CD4-positive, alpha-beta T cell treated with Interleukin-21 for 1 hour (primary cell): ENCODE measurements at regions not wholly inside any gene's neighbourhood (a gene's known extent, or its start where the extent isn't known, plus 50 kb on each side); places are given as distances from the start of the nearest gene placed in this dataset.

Experiments
- DNase-seq: peaks from one replicate; pipeline ENCODE4 v3.0.0-alpha.2; 2020

DNA sequence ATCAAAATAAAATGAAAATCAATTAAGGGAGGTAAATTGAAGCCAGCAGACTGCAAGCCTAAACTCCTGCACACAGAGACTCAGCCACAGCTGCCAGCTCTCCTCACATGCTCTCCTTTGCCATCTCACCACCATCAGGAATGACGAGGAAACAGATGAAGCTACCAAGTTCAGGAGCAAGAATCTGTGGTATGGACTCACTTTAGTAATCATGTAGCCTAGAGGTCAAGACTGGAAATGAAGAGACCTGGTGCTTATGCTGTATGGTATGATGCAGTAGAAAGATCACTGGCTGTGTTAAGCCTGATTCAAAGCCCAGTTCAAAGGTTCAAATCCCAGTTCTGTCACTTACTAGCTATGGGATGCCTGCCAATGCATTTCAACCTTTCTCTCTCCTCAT lies 78.9 kb upstream of the CAMK1G start:
- no peak for DNase-seq

DNA sequence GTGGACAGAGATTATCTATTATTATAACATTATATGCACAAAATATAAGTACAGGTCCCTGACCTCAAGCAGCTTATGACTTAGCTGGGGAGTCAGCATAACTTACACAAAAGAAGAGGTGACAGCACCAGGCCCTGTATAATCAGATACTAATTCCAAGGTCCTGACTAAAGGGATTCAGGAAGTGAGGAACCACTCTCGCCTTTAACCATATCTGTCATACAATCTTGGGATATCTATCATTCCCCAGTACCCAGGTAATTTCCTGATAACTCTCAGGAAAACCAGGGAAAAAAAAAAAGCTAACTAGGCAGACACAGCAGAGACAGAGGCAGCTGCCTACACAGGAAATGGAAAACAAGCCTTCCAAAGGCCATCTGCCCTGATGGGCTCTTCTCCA lies 78.5 kb upstream of the CAMK1G start:
- no peak for DNase-seq

DNA sequence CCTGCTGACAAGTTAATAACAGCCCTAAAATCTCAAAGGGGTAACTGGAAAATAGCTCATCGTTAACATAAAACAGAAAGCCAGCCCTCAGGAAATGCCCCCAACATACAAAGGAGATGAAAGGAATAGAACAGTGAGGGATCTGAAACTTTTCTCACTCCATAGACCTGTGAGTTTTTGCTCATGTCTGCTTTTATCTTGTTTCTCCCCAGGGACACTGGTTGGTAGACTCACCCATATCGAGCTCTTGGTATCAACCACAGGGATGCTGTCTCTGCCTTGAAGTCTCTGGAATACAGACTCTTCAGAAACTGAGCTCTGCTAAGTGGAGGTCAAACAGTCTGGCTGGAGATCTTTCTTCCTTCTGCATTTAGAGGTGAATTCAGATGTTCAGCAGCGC lies 77.4 kb upstream of the CAMK1G start:
- DNase-seq, result no peak

DNA sequence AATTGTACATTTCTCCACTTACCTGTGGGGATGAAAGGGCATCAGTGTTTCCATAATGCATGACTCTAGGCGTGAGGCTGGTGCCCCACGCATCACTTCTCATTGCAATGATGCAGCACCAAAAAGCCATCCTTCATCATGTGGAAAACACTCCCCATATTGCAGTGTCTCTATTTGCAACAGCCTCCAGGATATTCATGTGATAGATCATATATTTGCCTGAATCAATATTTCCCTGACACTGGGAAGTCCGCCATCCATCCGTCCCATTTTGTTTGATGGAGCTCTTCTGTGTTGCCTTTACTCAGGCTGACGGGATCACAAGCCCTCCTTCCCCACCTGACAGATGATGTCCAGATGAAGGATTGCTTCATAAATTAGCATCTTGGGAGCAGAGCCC lies 74.5 kb upstream of the CAMK1G start:
- no peak for DNase-seq

DNA sequence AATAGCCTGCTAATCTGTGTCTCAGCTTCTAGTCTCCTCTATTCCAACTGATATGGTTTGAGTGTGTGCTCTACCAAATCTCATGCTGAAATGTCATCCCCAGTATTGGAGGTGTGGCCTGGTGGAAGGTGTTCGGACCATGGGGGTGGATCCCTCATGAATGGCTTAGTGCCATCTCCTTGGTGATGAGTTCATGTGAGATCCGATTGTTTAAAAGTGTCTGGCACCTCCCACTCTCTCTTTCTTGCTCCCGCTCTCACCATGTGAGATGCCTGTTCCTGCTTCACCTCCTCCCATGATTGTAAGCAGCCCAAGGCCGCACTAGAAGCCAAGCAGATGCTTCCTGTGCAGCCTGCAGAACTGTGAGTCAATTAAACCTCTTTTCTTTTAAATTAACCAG lies 73.5 kb upstream of the CAMK1G start:
- no peak for DNase-seq

DNA sequence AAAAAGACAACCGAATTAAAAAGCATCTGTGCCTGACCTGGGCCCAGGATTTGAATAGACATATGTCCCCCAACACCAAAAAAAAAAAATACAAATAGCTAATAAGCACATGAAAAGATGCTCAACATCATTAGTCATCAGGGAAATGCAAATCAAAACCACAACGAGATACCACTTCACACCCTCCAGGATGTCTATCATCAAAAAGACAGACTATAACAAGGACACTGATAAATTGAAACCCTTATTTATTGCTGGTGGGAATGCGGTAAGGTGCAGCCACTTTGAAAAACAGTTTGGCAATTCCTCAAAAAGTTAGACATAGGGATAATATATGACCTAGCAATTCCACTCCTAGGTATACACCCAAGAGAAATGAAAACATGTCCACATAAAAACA lies 72.3 kb upstream of the CAMK1G start:
- no peak for DNase-seq

DNA sequence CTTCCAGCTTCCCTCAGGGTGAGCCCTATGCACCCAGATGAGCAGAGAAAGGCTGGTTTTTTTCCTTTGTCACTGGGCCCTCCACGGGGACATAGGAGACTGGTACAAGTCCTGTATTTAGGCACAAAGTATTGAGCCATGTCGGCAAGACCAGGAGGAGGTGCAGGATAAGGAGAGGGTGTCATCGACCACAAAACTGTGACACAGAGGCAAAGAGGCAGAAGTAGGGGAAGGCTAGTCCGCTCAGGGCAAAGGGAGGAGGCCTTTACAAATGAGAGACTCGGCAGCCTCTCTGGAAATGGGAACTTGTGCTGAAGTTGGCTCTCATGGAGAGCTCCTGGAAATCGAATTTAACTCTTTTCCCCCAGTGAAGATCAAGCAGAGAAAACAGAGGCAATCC lies 70.7 kb upstream of the CAMK1G start:
- DNase-seq, result no peak

DNA sequence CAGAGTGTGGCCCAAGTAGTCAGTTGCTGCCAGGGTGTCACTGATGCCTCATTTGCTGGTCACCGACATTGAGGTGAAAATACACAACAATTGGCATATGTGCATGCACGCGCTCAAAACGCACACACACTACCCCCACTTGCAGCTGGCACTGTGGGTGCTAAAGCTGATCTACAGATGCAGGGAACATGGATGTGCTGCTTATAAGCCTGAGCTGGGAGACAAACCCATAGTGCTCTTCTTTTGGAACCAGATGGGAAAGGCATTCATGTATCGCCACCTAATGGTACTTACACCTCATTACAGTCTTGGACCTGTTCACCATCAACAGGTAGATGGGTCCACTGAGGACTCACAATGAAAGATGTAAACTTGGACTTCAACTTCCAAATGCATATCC lies 70.3 kb upstream of the CAMK1G start:
- peak; percentile 3 for DNase-seq

DNA sequence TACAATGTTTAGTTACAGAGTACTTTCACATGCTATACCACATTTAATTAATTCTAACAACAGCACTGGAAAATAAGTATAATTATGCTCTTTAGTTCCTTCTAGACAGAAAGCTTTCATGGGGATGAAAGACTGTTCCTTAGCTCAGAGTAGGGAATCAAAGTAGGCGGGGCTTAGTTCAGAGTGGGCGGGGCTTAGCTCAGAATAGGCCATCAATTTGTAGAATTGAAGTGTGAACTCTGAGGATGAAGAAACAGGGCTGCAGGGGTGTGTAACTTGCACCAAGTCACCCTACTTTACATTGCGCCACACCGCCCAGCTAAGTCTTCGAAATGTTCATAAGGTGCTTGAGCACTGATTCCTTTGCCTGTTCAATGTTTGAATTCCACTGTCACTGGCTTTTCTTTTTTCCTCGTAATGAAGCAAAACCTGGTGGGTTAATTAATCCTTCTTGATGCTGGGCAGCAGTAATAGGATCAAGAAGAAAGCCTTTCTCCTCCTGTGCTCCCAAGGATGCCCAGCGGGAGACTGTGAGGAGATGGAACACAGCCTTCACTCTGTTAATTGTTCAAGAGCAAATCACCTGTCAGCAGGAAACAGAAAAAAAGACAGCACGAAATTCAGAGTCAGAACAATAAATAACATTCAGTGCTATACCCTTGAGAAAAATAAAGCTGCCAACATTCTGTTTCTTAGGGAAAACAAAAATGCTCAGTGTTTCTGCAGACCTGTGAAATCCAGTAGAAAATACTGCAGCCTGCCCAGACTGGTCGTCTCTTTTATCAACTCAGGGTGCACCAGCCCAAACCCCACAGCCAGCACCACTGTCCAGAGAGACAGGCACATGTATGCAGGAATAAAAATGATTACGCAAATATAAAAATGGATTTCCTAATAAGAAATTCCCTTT lies 66.5 kb upstream of the CAMK1G start:
- no peak for DNase-seq

DNA sequence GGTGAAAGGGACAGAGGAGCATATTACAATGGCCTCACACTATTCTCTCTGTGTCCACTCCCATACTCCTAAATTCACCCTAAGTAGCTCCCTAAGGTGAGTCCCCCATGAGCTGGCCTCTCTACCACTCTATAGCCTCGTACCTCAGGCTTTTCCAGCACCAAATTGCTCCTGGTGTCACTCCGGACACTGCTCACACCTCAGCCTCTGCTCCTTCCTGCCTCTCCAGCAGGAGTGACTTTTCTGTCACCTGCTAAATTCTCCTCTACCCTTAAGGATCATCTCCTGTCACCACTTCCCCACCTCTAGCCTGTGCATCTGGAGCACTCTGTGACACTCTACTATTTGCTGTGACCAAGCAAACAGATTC lies 65.8 kb upstream of the CAMK1G start:
- DNase-seq, result no peak

DNA sequence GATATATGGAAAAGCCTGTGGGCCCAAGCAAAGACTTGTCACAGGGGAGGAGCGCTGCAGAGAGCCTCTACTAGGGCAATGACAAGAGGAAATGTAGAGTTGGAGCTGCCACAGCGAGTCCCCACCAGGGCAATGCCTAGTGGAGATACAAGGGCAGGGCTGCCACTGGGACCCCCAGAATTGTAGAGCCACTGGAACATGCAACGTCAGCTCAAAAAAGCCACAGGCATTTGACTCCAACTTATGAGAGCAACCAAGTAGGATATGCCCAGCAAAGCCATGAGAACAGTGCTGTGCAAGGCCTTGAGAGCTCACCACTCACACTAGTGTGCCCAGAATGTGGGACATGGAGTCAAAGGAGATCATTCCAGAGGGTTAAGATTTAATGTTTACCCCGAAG lies 63.7 kb upstream of the CAMK1G start:
- no peak for DNase-seq

DNA sequence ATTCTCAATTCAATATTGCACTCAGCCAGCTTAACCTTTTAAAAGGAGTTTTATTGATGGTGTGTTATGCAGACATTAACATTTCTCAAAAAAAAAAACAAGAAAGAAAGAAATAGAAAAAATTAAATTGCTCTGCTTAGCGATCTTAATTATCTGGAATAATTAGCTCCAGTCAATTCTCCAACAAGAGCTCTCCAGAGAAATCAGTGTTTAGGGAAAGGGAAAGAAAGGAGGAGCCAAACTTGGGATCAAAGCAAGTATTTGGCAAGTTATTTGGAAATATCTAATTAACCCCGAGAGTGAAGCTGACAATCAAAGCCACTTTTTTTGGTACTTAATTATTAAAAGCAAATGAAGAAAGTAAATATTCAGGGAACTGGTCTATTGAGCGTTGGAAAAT lies 60.7 kb upstream of the CAMK1G start:
- no peak for DNase-seq

DNA sequence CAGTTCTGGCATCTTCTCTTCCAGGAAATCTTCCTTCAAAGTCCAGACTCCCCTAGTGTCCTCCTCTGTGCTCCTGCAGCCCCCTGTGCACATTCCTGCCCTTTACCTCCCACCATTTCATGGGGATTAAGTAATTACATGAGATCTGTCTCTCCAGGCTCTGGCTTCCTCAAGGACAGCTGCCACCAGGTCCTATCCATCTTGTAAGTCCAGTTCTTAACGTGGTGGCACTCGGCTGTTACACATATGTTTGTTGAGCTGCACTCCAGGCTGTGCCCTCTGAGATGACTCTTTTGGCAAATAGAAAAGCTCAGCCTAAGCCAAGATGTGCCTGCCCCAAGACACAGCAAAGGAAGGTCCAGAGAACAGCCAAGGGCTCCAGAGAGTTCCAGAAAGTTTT lies 57.4 kb upstream of the CAMK1G start:
- DNase-seq, result no peak

DNA sequence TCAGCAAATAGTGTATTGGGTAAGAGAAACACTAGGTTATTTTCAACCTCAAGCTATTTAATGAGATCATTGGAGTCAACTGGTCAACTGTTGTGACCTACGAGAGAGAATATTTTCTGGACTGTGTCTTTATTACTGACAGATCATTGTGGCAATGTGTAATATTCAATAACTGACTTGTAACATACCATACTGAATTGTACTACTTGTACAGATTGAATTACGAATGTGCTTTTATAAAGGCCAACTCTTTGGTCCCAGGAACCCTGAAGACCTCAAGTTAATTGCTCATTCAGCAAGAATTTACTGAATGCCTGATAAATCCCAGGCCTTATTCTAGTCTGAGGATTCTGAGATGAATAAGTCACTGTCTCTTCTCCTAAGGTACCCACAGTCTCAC lies 56.1 kb upstream of the CAMK1G start:
- no peak for DNase-seq

DNA sequence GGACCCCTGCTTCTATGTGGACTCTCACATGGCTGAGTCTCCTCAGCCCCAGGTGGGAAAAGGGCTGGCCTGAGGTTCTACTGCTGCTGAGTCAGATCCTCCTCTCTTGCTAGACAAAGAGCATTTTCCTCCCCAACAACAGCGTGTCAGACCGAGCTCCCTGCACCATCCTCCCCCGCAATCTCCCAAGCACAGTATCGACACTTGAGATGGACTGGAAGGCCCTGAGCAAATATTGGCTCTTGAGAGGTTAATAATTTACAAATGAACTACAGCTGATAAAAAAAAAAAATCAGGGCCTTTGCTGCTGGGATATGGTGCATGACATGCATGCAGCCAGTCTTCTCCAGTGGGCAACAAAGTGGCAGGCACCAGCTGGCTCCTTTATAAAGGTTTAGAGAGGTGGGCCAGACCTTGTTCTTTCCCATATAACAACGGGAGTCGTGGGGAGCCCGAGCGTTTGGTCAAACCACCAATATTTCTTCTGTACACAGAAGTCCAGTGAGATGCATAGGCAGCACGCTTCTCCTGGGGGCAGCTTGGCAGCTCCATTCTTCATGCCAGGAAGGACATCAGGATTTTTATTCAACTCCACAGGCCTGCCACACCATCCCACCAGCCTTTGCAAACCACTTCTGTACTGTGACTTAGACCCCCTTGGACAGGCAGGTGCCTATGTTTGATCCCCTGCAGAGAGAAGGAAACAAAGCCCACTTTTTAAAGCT lies 55.4 kb upstream of the CAMK1G start:
- DNase-seq, result no peak

DNA sequence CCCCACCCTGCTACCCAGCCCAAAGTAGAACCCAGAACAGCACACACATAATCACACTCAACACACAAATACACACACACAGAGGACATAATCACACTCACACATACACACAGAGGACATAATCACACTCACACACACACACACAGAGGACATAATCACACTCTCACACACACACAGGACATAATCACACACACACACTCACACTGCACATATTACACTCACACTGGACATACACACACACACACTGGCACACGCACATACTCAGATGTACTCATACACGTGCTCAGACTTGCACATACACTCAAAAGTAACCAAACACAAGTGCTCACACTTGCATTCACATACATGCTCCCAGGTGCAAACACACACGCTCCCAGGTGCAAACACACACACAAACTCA lies 54.3 kb upstream of the CAMK1G start:
- DNase-seq, result no peak

DNA sequence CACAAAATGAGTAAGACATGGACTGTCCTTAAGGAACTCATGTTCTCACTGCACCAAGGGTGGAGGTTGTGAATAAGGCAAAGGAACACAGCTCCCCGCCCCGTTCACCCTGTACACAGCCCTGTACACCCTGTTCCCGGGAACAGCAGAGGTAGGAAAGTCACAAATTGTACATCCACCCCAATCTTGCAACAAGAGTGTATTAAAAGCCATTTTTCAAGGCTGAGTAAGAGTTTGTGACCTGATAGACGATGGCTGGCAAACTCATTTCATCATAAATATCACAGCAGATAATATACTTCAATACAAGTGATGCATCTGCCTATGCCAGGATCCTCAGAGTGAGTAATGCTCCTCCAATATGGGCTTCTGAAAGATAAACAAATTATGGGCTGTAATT lies 52.5 kb upstream of the CAMK1G start:
- no peak for DNase-seq

DNA sequence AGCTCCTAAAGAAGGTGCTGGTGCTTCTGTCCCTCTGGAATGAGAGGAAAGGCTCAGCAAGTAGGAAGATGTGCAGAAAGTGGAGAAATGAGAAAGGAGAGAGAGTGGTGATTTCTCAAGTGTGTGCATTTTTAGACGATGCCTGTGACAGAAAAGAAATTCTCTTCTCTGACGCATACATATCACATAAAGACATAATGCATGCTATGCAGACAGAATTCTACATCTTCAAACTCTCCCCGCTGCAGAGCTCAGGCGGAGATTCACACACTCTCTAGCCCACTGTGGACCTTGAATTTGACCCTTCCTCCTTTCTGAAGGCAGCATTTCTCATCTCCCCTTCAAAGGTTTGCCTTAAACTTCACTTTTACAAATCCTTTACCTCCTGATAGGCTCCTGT lies 52.0 kb upstream of the CAMK1G start:
- DNase-seq, result no peak
